ENCODE measurements at regions not wholly inside any gene's neighbourhood (a gene's known extent, or its start where the extent isn't known, plus 50 kb on each side); places are given as distances from the start of the nearest gene placed in this dataset.

- Mint-ChIP-seq H3K27me3 (ENCODE audit: low read depth) (no peaks in the 10 kb centered on the region), H3K36me3 (ENCODE audit: low read depth) (no peaks in the 10 kb centered on the region), H3K9me3 (peaks cover 6% of the 10 kb centered on the region), H3K27ac (no peak overlapping the region), H3K4me3 (no peak overlapping the region), H3K4me1 (no peaks in the 10 kb centered on the region)
- TF ChIP-seq CTCF (IDR thresholded peaks at IDR 0.05; ENCODE audit: unreplicated experiment in 3 of 3) = no peak
Measured at GRCh38 chr3:80308637-80309036, 540.8 kb upstream of the ROBO1 start.

GRCh38 chr3:80307844-80308243 lies 540.0 kb upstream of the ROBO1 start:
- no peaks in the 10 kb centered on the region for H3K27me3 Mint-ChIP-seq (ENCODE audit: low read depth)
- TF ChIP-seq CTCF (IDR thresholded peaks at IDR 0.05; ENCODE audit: unreplicated experiment in 3 of 3) = no peak
- H3K9me3 Mint-ChIP-seq = peaks cover 3% of the 10 kb centered on the region
- no peak overlapping the region for H3K4me3 Mint-ChIP-seq
- no peaks in the 10 kb centered on the region for H3K4me1 Mint-ChIP-seq
- H3K27ac Mint-ChIP-seq = no peak overlapping the region
- no peaks in the 10 kb centered on the region for H3K36me3 Mint-ChIP-seq (ENCODE audit: low read depth)

GRCh38 chr3:80297720-80298119 lies 529.9 kb upstream of the ROBO1 start:
- no peaks in the 10 kb centered on the region for H3K4me1 Mint-ChIP-seq
- no peak overlapping the region for H3K27ac Mint-ChIP-seq
- no peak for TF ChIP-seq CTCF (IDR thresholded peaks at IDR 0.05; ENCODE audit: unreplicated experiment in 3 of 3)
- H3K36me3 Mint-ChIP-seq (ENCODE audit: low read depth) = no peaks in the 10 kb centered on the region
- peaks cover under 1% of the 10 kb centered on the region for H3K9me3 Mint-ChIP-seq
- H3K27me3 Mint-ChIP-seq (ENCODE audit: low read depth) = no peaks in the 10 kb centered on the region
- H3K4me3 Mint-ChIP-seq = no peak overlapping the region

GRCh38 chr3:80285388-80285787 lies 517.6 kb upstream of the ROBO1 start:
- Mint-ChIP-seq H3K27ac (peak overlapping the region; percentile 4 to 36 (median 30)), H3K36me3 (ENCODE audit: low read depth) (peaks cover under 1% of the 10 kb centered on the region), H3K4me3 (peak overlapping the region in 1 of 3 experiments; percentile 6), H3K4me1 (peaks cover 19% of the 10 kb centered on the region), H3K27me3 (ENCODE audit: low read depth) (no peaks in the 10 kb centered on the region), H3K9me3 (peaks cover 3% of the 10 kb centered on the region)
- no peak for TF ChIP-seq CTCF (IDR thresholded peaks at IDR 0.05; ENCODE audit: unreplicated experiment in 3 of 3)

GRCh38 chr3:80283783-80284182 lies 516.0 kb upstream of the ROBO1 start:
- H3K27me3 Mint-ChIP-seq (ENCODE audit: low read depth) = no peaks in the 10 kb centered on the region
- peaks cover 16% of the 10 kb centered on the region for H3K4me1 Mint-ChIP-seq
- no peak for TF ChIP-seq CTCF (IDR thresholded peaks at IDR 0.05; ENCODE audit: unreplicated experiment in 3 of 3)
- peaks cover 3% of the 10 kb centered on the region for H3K9me3 Mint-ChIP-seq
- no peak overlapping the region for H3K27ac Mint-ChIP-seq
- H3K36me3 Mint-ChIP-seq (ENCODE audit: low read depth) = no peaks in the 10 kb centered on the region
- H3K4me3 Mint-ChIP-seq = no peak overlapping the region

GRCh38 chr3:80278056-80278455 lies 510.3 kb upstream of the ROBO1 start:
- no peak overlapping the region for H3K27ac Mint-ChIP-seq

More at GRCh38 chr3:80278056-80278455, 510.3 kb upstream of the ROBO1 start:
- Mint-ChIP-seq H3K36me3 (ENCODE audit: low read depth) (no peaks in the 10 kb centered on the region), H3K4me3 (peak overlapping the region in 2 of 3 experiments; percentile 8 to 56), H3K27me3 (ENCODE audit: low read depth) (no peaks in the 10 kb centered on the region), H3K9me3 (peaks cover 3% of the 10 kb centered on the region), H3K4me1 (no peaks in the 10 kb centered on the region)
- no peak for TF ChIP-seq CTCF (IDR thresholded peaks at IDR 0.05; ENCODE audit: unreplicated experiment in 3 of 3)

All from nephron (organoid).